Stimulated activated effector memory CD8-positive, alpha-beta T cell treated with anti-CD3 and anti-CD28 coated beads, Interleukin-12 subunit alpha, Interleukin-12 subunit beta, amount 100 ng/mL, for 72 hours (primary cell): ENCODE measurements at regions not wholly inside any gene's neighbourhood (a gene's known extent, or its start where the extent isn't known, plus 50 kb on each side); places are given as distances from the start of the nearest gene placed in this dataset.
A peak's percentile ranks its signal among the peaks of the same experiment; 100 is the strongest.
"Not testable (repeated sequence)": the region's sequence is repeated elsewhere in the genome, so short reads cannot be mapped to it uniquely, and the experiment has no call there.

Experiments used
- ATAC-seq: fragments of 150-1000 bp; cut with Tn5 transposase; 2 replicates; pipeline ENCODE4 v1.10.0; 2021
- DNase-seq, 2 donors: peaks; one replicate each; pipeline ENCODE4 v3.0.0; 2021 to 2022; ENCODE audit warnings: low spot score in 2 of 2
- H3K27ac Mint-ChIP-seq: one replicate; pipeline ENCODE4 v1.8.0; 2022; ENCODE audit warnings: mild to moderate bottlenecking, mixed read lengths
- H3K36me3 Mint-ChIP-seq: one replicate; pipeline ENCODE4 v1.8.0; 2022; ENCODE audit warnings: mild to moderate bottlenecking, mixed read lengths
- H3K4me1 Mint-ChIP-seq: one replicate; pipeline ENCODE4 v1.8.0; 2022; ENCODE audit warnings: mixed read lengths
- H3K4me3 Mint-ChIP-seq: one replicate; pipeline ENCODE4 v1.8.0; 2022; ENCODE audit warnings: mild to moderate bottlenecking, mixed read lengths
- H3K9me3 Mint-ChIP-seq: one replicate; pipeline ENCODE4 v1.8.0; 2022; ENCODE audit warnings: mixed read lengths

GRCh38 chr1:195878478-195878877, 729.8 kb downstream of the KCNT2 start:
- DNase-seq (no peak), ATAC-seq (no peak)
- peaks cover 11% of the 10 kb centered on the region for H3K9me3 Mint-ChIP-seq
- H3K4me1 Mint-ChIP-seq, result no peaks in the 10 kb centered on the region
- H3K36me3 Mint-ChIP-seq, result no peaks in the 10 kb centered on the region
- H3K27ac Mint-ChIP-seq, result no peak overlapping the region
- H3K4me3 Mint-ChIP-seq, result no peak overlapping the region

- DNase-seq (no peak), ATAC-seq (no peak)
- Mint-ChIP-seq H3K4me3 (no peak overlapping the region), H3K4me1 (no peaks in the 10 kb centered on the region), H3K36me3 (no peaks in the 10 kb centered on the region), H3K27ac (no peak overlapping the region), H3K9me3 (peaks cover 18% of the 10 kb centered on the region)
These were observed 731.4 kb downstream of the KCNT2 start for GRCh38 chr1:195876792-195877191.

- H3K36me3 Mint-ChIP-seq, result no peaks in the 10 kb centered on the region
- peaks cover 22% of the 10 kb centered on the region for H3K9me3 Mint-ChIP-seq
These were observed 735.9 kb downstream of the KCNT2 start for GRCh38 chr1:195872376-195872775.

GRCh38 chr1:195867638-195868037, 740.6 kb downstream of the KCNT2 start:
- no peak for ATAC-seq
- H3K36me3 Mint-ChIP-seq, result no peaks in the 10 kb centered on the region
- peaks cover 11% of the 10 kb centered on the region for H3K9me3 Mint-ChIP-seq
- no peak for DNase-seq
- H3K4me1 Mint-ChIP-seq, result no peaks in the 10 kb centered on the region
- no peak overlapping the region for H3K4me3 Mint-ChIP-seq
- H3K27ac Mint-ChIP-seq, result no peak overlapping the region

More at GRCh38 chr1:195872376-195872775, 735.9 kb downstream of the KCNT2 start:
- H3K4me3 Mint-ChIP-seq, result no peak overlapping the region
- ATAC-seq (no peak), DNase-seq (no peak)
- no peaks in the 10 kb centered on the region for H3K4me1 Mint-ChIP-seq
- H3K27ac Mint-ChIP-seq, result no peak overlapping the region

GRCh38 chr1:195866781-195867222, 741.4 kb downstream of the KCNT2 start:
- Mint-ChIP-seq H3K4me1 (no peaks in the 10 kb centered on the region), H3K36me3 (no peaks in the 10 kb centered on the region)

GRCh38 chr1:195866091-195866780, 742.0 kb downstream of the KCNT2 start:
- Mint-ChIP-seq H3K9me3 (peaks cover 7% of the 10 kb centered on the region), H3K4me3 (no peak overlapping the region), H3K27ac (no peak overlapping the region), H3K4me1 (no peaks in the 10 kb centered on the region), H3K36me3 (no peaks in the 10 kb centered on the region)
- ATAC-seq, result no peak
- DNase-seq, result no peak

More at GRCh38 chr1:195866781-195867222, 741.4 kb downstream of the KCNT2 start:
- no peak overlapping the region for H3K4me3 Mint-ChIP-seq
- DNase-seq (no peak), ATAC-seq (peak; percentile 42)
- H3K27ac Mint-ChIP-seq, result no peak overlapping the region
- peaks cover 7% of the 10 kb centered on the region for H3K9me3 Mint-ChIP-seq

- Mint-ChIP-seq H3K4me3 (no peak overlapping the region), H3K9me3 (peaks cover 8% of the 10 kb centered on the region), H3K36me3 (no peaks in the 10 kb centered on the region), H3K4me1 (no peaks in the 10 kb centered on the region), H3K27ac (no peak overlapping the region)
- DNase-seq (no peak), ATAC-seq (no peak)
These were observed 756.4 kb downstream of the KCNT2 start for GRCh38 chr1:195851804-195852203.

GRCh38 chr1:195851016-195851601, 757.1 kb downstream of the KCNT2 start:
- Mint-ChIP-seq H3K36me3 (no peaks in the 10 kb centered on the region), H3K4me3 (no peak overlapping the region), H3K27ac (no peak overlapping the region), H3K9me3 (peaks cover 8% of the 10 kb centered on the region), H3K4me1 (no peaks in the 10 kb centered on the region)
- no peak for ATAC-seq
- DNase-seq, result no peak

GRCh38 chr1:195849180-195849579, 759.1 kb downstream of the KCNT2 start:
- DNase-seq (no peak), ATAC-seq (no peak)
- Mint-ChIP-seq H3K36me3 (no peaks in the 10 kb centered on the region), H3K27ac (no peak overlapping the region), H3K9me3 (peaks cover 2% of the 10 kb centered on the region), H3K4me3 (no peak overlapping the region), H3K4me1 (no peaks in the 10 kb centered on the region)

- ATAC-seq, H3K9me3 Mint-ChIP-seq, H3K27ac Mint-ChIP-seq, H3K4me1 Mint-ChIP-seq, H3K4me3 Mint-ChIP-seq, H3K36me3 Mint-ChIP-seq, DNase-seq: not testable (repeated sequence)
These were observed 760.0 kb downstream of the KCNT2 start for GRCh38 chr1:195847957-195848875.

- DNase-seq, result no peak
- H3K4me3 Mint-ChIP-seq, result no peak overlapping the region
- H3K27ac Mint-ChIP-seq, result no peak overlapping the region
These were observed 776.5 kb downstream of the KCNT2 start for GRCh38 chr1:195831789-195832188.

GRCh38 chr1:195828325-195828724, 779.9 kb downstream of the KCNT2 start:
- Mint-ChIP-seq H3K4me1 (no peaks in the 10 kb centered on the region), H3K4me3 (no peak overlapping the region), H3K36me3 (no peaks in the 10 kb centered on the region), H3K27ac (no peak overlapping the region), H3K9me3 (no peaks in the 10 kb centered on the region)
- no peak for ATAC-seq
- no peak for DNase-seq

More at GRCh38 chr1:195831789-195832188, 776.5 kb downstream of the KCNT2 start:
- Mint-ChIP-seq H3K9me3 (no peaks in the 10 kb centered on the region), H3K4me1 (no peaks in the 10 kb centered on the region), H3K36me3 (no peaks in the 10 kb centered on the region)
- ATAC-seq, result no peak

- no peak for ATAC-seq
- Mint-ChIP-seq H3K4me3 (no peak overlapping the region), H3K36me3 (no peaks in the 10 kb centered on the region), H3K27ac (no peak overlapping the region), H3K4me1 (no peaks in the 10 kb centered on the region), H3K9me3 (no peaks in the 10 kb centered on the region)
- no peak for DNase-seq
These were observed 787.3 kb downstream of the KCNT2 start for GRCh38 chr1:195820925-195821324.

- no peak for ATAC-seq
- peaks cover 2% of the 10 kb centered on the region for H3K9me3 Mint-ChIP-seq
- no peaks in the 10 kb centered on the region for H3K4me1 Mint-ChIP-seq
- H3K4me3 Mint-ChIP-seq, result no peak overlapping the region
- no peak for DNase-seq
- H3K36me3 Mint-ChIP-seq, result no peaks in the 10 kb centered on the region
- H3K27ac Mint-ChIP-seq, result no peak overlapping the region
These were observed 802.2 kb downstream of the KCNT2 start for GRCh38 chr1:195806060-195806459.

- peaks cover 2% of the 10 kb centered on the region for H3K9me3 Mint-ChIP-seq
- no peak for ATAC-seq
- no peaks in the 10 kb centered on the region for H3K4me1 Mint-ChIP-seq
These were observed 803.7 kb downstream of the KCNT2 start for GRCh38 chr1:195804547-195804946.

More at GRCh38 chr1:195804547-195804946, 803.7 kb downstream of the KCNT2 start:
- Mint-ChIP-seq H3K27ac (no peak overlapping the region), H3K4me3 (no peak overlapping the region), H3K36me3 (no peaks in the 10 kb centered on the region)
- DNase-seq, result no peak
